Activated CD4-positive, alpha-beta T cell treated with anti-CD3 and anti-CD28 coated beads, Interleukin-2, amount 50 U/mL, for 24 hours (primary cell): ENCODE measurements at regions not wholly inside any gene's neighbourhood (a gene's known extent, or its start where the extent isn't known, plus 50 kb on each side); places are given as distances from the start of the nearest gene placed in this dataset.
"Not testable (repeated sequence)": the region's sequence is repeated elsewhere in the genome, so short reads cannot be mapped to it uniquely, and the experiment has no call there.

Source experiments
- DNase-seq, 2 donors: peaks; one replicate each; pipeline ENCODE4 v3.0.0-alpha.2; 2020; ENCODE audit warnings: low read depth in 1 of 2, low spot score in 1 of 2

- no peak for DNase-seq
Observed at GRCh38 chr14:55845963-55846825, 266.2 kb downstream of the KTN1 start.

GRCh38 chr14:55846826-55847446, 266.9 kb downstream of the KTN1 start:
- DNase-seq: no peak

DNA sequence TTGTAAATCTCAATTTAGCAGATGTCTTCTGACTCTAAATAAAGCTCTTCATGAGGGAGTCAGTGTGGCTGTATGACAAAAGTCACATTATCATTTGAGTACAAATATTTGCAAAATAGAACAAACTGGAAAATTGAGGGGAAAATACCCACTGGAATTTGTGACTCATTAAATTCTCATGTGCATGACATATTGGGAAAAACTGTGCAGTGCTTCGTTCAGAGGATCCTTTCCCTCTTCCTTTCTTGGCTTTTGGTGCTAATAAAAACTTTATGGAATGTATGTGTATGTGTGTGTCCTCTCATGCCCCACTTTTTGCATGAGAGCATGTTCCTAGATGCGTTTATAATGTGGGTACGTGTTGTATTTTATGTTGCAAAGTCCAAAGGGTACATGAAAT, 267.8 kb downstream of the KTN1 start:
- DNase-seq: no peak

- DNase-seq: no peak
Observed at GRCh38 chr14:55848964-55849363, 269.0 kb downstream of the KTN1 start.

GRCh38 chr14:55849833-55850232, 268.4 kb upstream of the PELI2 start:
- no peak for DNase-seq

DNA sequence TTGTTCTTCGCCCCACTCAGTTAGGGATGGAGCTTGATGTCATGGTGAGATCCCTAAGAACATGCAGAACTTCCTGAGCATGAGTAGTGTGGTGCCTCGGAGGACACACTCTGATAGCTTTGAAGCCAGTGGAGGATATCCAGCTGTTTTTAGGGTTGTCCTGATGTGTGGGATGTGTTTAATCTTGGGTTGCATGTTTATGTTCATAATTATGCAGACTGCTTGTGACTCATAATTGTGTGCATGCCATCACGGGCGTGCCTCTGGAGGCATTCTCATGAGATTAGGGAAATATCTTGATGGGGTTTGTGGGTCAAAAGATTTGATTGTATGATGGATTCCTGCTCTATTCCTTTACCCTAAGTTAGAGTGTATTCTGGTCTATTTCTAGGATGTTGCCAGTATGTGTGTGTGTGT, 267.4 kb upstream of the PELI2 start:
- DNase-seq: no peak

- no peak for DNase-seq
Observed at GRCh38 chr14:55851301-55851700, 266.9 kb upstream of the PELI2 start.

GRCh38 chr14:55851961-55852360, 266.2 kb upstream of the PELI2 start:
- no peak for DNase-seq

GRCh38 chr14:55855751-55856150, 262.5 kb upstream of the PELI2 start:
- no peak for DNase-seq

DNA sequence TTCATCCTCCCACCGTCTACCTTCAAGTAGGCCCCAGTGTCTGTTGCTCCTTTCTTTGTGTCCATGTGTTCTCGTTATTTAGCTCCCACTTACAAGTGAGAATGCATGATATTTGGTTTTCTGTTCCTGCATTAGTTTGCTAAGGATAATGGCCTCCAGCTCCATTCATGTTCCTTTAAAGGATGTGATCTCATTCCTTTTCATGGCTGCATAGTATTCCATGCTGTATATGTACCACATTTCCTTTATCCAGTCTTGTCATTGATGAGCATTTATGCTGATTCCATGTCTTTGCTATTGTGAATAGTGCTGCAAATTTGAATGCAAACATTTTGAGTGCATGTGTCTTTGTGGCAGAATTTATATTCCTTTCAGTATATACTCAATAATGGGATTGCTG, 259.6 kb upstream of the PELI2 start:
- no peak for DNase-seq

GRCh38 chr14:55861561-55861960, 256.6 kb upstream of the PELI2 start:
- not testable (repeated sequence) for DNase-seq

GRCh38 chr14:55864890-55865655, 253.1 kb upstream of the PELI2 start:
- DNase-seq: no peak

GRCh38 chr14:55867311-55867710, 250.9 kb upstream of the PELI2 start:
- DNase-seq: no peak

DNA sequence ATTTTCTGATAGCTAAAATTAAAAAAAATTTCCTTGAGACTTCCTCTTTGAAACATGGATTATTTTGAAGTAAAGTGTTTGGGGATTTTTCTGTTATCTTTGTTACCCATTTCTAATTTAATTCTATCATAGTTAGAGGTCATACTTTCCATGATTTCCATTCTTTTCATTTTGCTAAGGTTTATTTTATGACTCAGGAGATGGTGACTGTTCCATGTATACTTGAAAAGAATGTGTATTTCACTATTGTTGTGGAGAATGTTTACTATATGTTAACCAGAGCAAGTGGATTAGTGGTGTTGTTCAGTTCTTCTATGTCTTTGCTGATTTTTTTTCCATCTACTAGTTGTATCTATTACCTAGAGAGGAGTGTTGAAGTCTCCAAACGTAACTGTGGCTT, 250.5 kb upstream of the PELI2 start:
- no peak for DNase-seq

DNA sequence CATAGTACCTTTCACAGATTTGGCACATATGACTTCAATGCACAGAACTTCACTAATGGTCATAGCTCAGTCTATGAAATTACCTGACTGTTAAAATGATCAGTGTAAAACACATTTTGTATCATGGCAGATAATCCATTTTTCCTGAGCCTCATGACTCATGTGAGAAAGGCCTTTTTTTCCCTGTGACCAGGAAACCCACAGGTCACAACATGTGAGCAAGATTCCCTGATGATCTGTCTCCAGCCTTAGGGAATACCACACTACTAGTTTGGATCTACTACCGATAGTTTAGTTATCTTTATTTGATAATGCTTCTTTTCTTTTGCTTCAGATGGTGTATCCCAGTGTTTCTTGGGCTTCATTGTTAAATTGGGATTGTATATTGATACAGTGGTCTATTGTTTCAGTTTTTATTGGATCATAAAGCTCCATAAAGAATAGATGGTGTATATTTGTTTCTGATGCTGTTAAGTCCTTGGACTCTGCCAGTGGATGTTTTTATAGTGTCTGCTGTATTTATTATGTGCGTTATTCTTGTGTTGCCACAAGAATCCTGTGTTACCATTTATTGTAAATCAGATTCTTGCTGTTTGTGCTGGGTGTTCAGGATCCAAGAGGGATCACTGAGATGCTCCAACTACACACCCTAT, 248.7 kb upstream of the PELI2 start:
- no peak for DNase-seq

GRCh38 chr14:55873169-55873568, 245.0 kb upstream of the PELI2 start:
- DNase-seq: no peak

DNA sequence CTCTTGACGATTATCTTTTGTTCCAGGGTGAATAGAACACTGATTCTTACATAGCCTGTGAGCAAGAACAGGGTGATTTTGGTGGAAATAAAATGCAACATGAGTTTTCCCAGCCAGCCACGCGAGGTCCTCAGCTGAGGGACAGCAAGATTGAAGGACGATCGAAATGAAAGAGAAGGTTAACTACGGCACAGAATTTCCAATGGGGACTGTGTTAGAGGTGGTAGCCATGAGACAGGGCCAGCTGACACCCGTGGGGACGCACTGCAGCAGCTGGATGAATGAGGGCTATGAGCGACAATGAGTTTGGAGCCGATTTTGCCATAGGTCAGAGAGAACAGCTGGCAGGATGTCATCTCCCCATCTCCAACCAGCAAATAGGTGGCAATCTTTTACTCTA, 243.4 kb upstream of the PELI2 start:
- DNase-seq: no peak

GRCh38 chr14:55877942-55878341, 240.3 kb upstream of the PELI2 start:
- DNase-seq: no peak

- no peak for DNase-seq
Observed at GRCh38 chr14:55881577-55882241, 236.5 kb upstream of the PELI2 start.

- no peak for DNase-seq
Observed at GRCh38 chr14:55884819-55885218, 233.4 kb upstream of the PELI2 start.

GRCh38 chr14:55889124-55889523, 229.1 kb upstream of the PELI2 start:
- DNase-seq: no peak
